DMS53 (cell line): ENCODE measurements at regions not wholly inside any gene's neighbourhood (a gene's known extent, or its start where the extent isn't known, plus 50 kb on each side); places are given as distances from the start of the nearest gene placed in this dataset.

ENCODE experiments used
- DNase-seq: peaks from one replicate; lab custom pipeline; 2025; lab: John Stamatoyannopoulos, UW

DNA sequence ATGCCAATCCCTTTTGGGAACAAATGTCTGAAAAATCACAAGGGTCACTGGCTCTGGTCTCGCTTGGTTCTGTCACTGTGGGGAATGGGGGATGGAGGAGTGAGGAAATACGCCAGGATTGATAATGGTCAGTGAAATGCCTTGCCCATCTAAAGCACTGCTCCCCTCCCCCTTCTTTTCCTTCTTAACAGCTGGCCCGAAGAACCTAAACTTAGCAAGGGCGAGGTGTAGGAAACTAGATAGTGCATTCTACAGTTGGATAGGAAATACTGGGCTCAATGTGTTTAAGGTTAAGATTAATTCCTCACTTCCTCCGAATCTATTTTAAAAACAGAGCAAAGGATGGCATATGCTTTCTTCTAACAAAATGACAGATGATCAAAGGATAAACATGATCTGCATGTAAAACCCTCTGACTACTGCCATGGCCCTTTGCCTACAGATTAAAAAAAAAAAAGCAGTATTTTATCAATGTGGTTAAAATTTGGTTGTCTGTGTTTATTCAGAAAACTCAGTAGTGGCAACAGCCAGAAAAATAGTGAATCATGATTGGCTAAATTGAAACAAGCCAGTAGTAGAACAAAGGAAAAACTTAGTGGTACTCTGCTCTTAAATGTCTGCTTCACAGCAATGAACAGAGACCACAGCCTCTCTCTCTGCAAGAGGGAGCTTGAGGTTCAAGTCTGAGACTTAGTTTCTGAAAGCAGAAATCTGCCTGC lies 86.1 kb upstream of the VAV3 start:
- DNase-seq: no peak

DNA sequence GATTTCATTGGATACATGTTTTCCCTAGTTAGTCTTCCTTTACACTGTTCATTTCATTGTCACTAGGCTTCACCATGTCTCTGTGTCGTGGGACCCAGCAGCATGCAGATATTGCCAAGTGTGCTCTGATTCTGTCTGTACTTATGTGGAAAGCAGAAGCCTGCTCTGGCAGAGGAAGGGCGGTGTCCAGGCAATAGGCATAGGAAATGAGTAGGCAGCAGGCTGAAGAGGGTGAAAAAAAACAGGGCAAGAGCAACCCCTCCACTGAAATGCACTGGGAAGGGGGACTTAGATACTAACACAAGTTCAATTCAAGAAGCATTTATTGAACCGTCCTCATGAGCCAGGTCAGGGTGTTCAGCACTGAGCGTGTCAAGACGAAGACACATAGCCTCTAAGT lies 85.2 kb upstream of the VAV3 start:
- DNase-seq: no peak

DNA sequence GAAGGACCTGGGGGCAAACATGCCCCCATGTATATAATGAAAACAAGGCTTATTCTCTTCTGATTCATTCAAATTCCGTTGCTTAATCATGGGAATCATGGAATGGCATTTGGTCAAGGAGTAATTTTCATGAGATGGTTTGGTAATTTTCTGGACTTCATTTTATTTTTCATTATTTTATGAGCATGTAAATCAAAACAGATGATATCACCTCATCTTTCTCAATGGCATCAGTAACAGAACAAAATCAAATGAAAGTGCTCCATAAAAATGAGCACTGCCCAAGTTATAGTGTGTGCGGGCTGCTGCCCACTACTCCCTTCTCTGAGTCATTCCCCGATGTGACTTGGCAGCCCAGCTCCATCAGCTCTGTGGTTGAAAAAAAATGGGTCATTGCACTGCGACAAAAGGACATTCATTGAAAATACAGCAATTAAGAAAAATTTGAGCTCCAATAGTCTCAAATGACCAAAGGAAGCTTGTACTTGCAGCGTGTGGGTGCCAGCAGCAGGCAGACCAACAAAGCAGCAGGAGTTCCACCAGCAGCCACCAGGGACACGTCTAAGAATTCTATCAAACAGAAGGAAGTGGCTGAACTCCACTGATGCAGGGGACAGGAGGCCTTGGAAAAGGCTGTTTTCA lies 84.3 kb upstream of the VAV3 start:
- DNase-seq: peak; percentile 52

DNA sequence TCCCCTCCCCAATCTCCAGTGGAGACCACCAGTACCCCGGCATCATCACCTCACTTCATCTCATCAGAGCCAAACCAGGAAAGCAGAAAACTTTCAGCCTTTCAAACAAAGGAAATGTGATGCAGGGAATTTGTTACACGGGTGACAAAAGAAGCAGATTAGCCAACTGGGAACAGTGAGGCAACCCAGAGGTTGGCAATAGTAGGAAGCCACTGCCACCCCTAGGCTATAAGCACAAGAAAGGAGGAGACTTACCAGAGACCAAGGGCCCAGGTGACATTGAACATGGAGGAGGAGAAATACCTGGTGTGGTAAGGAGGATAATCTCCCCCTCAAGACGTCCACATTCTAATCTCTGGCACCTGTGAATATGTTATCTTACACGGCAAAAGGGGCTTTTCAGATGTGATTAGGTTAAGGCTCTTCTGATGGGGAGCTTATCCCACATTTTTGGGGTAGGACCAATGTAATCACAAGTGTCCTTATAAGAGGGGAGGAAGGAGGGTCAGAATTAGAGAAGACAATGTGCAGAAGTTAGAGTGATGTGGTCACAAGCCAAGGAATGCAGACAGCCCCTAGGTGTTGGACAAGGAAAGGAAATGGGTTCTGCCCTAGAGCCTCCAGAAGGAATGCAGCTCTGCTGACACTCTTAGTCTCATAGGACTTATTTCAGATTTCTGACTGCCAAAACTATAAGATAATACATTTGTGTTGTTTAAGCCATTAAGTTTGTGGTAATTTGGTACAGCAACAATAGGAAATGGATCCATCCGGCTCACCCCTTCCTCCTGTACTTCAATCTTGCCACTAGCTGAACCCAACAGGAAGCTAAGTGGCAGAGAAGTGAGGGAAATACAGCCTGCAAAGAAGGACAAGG lies 83.6 kb upstream of the VAV3 start:
- DNase-seq: no peak

DNA sequence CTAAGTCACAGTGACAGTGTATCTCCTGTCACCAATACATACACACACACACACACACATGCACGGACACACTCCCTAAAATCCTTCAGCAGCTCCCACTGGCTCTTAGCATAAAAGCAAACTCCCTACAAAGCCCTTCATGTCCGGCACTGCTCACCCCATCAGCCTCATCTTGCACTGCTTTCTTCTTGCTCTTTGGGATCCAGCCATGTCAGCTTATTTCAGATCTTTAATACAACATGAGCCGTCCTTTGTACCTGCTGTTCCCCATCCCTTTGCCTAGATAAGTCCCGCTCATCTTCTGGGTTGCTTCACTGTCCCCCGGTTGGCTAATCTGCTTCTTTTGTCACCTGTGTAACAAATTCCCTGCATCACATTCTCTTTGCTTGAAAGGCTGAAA lies 82.1 kb upstream of the VAV3 start:
- DNase-seq: no peak

DNA sequence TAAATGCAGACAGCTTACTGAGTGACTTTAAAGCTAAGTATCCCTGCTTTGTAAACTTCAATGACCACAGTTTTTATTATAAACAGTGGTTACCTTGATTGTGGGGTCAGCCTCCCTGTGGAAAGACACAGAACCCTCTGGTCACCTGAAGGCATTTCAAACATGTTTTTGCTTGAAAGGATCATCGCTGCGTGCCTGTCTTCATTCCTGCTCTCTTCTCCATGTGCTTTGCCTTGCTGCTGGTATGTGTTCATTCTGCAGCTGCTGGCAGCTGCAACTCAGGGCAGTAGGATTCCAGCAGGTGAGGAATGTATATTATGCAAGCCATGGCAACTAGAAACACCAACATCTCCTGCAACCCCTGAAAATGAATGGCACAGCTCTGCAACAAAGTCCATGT lies 81.0 kb upstream of the VAV3 start:
- peak; percentile 32 for DNase-seq

DNA sequence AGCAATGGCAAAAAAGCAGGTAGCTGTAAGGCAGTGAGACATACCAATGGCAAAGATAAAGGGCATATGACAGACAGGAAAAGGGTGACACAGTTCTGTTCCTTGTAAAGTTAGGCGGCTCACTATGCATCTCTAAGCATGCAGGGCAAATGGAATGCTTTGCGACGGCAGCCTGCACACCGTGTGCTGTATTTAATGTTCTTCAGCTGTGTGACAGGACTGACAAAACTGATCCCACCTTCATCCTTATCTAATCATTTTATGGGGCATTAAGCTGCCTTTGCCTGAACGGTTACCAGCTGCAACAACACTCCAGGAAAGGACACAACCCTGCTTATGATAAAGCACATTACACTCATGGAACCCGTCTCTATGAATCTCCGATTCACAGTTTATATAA lies 80.5 kb upstream of the VAV3 start:
- no peak for DNase-seq

DNA sequence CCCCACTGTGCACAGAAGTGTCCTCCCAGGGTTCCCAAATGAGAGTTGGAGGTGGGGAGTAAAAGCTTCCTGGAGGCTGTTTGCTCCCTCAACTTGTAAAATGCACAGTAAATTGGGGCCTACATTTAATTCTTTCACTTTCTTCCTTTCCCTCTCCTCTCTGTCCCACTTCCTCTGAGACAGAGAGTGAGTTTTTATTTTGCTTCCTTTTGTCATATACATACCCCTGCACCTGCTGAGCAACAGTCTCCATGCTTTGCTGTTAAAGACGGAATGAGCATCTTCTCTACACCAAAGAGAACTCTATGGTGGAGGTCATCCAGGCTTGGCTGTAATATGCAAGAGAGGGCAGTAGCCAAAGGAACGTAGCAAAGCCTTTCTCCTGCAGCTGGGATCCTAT lies 79.3 kb upstream of the VAV3 start:
- DNase-seq: no peak

DNA sequence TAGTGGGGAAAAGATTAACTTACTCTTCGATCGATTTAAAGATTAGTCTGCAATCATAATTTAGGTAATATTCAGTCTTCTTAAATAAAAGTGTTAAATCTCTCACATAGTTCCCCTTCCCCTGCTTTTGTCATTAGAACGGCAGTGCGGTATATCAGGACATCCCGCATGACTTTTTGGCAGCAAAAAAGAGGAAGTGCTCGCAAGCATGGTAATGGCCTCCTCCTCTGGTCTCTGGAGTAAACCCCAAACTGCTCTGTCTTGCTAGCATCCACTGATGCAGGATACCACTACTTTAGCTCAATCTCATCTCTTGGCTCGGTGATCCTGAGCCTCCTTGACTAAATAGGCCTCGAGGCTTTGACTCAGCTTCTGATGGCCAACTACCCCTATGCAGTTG lies 78.7 kb upstream of the VAV3 start:
- DNase-seq: no peak

DNA sequence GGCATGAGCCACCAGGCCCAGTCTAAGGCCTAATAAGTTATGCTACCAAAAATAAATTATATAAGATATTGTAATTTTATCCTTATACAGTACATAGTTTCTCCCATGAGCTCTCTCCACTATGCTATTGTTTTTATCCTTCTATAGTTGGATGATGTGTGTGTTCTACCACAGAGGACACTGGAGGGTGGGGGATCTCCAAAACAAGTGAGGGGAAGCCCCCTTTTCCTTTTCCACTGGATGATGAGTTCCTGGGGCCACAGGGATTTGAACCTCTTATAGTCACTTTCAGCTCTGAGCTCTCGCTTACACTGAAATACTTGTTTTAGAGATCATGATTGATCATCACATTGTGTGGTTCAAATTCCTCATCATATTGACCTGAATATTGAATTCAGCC lies 77.6 kb upstream of the VAV3 start:
- no peak for DNase-seq

DNA sequence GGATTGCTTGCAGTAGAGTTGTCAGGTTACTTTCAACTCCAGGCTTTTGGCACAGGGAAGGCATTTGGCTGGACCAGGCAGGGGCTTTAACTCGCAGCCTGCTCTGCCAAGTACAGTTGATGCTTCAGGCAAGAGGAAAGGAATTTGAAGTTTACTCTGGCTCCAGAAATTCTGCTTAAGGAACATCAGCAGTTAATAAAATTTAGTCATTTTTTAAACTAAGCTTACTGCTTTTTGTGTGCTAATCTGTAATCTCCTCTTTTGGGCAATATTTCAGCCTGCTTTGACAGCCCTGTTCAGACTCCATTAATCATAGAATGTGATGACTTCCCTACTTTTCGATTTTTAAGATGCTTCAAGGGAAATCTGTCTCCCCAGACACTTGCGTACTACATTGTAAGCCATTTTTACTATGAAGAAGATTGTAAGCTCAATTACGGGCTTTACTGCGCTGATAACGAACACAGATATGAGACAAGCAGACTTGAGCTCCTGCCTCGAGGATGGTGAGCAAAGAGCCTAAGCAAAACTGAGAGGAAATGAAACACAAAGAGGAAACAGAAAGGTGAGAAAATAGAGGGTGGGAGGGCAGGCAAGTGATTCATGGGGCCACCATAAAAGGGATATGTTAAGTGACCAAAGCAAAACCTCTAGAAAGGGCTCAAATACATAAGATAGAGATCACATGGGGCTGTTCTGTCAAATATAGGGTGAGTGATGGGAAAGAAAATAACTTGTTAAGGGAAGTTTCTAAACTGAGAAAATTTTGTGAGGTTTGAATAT lies 76.6 kb upstream of the VAV3 start:
- DNase-seq: no peak

DNA sequence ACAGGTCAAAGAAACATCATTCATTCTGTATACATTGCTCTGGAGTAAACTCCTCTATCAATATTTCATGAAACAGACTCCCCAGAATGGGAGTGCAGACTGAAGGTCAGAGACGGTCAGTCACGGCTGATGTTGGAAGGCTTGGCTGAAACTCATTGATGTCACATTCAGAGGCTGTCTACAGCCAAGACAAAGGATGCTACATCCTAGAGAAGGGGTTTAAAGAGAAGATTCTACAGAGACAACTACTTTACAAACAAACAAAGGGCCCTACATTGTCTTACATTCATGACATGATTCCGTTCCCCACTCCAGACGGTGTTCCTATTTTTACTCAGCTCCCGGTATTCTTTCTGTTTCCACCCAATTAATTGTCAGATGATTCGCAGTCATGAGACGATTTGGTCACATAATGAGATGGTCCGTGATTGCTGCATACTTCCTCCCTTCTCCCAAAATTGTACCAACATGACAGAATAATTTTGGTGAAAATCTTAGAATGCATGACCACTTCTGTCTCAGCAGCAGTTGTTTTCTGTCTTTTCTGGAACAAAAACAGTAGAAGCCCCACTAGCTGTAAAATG lies 73.8 kb upstream of the VAV3 start:
- DNase-seq: no peak

DNA sequence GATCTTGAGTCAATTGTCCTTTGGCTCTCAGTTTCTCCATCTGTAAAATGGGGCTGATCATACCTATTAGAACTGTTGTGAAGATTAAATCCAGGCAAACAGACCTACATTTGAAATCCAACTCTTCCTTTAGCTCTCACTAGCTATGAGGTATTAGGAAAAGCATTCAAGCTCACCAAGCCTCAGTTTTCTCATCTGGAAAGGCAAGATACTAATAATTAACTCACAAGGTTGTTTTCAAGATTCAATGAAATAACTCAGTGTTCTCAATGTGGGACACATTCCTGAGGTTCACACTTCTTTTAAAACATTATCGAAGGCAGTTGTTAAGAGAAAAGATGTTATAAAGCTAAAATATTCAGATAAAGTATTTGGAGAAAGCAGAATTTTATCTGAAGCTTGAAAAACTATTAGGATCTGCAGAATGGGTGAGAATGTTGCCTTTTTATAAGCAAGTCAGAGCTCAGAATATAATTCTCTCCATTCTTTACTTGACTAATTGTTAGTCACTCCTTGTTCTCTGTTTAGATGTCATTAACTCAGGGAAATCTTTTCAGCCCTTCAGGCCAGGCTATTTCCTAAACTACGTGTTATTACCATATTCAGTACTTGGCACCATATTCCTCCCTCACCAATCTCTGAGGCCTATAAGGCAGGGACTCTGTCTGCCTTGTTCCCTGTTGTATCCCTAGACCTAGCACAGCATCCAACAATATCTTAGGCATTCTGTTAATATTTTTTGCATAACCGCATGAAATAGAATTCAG lies 72.0 kb upstream of the VAV3 start:
- DNase-seq: no peak

DNA sequence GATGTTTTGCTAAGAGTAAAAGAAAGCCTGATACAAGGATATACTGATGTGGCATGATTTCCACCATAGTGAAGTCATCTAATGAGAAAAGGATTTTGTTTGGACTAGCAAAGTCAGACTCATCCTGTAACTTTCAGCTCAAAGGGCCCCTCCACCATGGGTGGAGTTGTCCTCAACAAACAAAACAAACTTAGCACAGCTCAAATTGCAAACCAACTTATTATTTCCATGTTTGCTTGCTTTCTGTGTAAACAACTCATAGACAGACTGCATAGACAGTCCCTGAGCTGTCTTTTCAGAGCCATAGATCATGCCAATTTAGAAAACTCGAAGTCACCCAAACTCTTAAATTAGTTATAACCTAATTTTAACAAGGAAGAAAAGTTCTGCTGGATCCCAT lies 69.4 kb upstream of the VAV3 start:
- peak; percentile 72 for DNase-seq

DNA sequence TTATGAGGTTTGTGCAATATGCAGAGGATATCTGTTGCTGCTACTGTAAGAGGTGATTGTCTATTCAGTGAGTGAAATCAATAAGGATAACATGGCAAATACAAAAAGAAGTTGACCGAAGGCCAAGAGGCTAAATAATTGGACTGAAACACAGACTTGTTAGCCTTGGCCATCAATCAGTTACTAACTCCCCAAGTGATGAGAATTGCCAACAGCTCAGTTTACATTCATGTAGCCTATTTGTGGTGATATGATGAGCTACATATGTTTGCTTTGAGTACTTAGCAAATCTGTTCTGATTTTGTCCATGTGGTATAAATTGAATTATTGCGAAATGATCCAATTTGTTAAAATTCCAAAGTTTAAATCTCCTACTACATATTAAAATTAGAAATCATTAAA lies 68.6 kb upstream of the VAV3 start:
- no peak for DNase-seq

DNA sequence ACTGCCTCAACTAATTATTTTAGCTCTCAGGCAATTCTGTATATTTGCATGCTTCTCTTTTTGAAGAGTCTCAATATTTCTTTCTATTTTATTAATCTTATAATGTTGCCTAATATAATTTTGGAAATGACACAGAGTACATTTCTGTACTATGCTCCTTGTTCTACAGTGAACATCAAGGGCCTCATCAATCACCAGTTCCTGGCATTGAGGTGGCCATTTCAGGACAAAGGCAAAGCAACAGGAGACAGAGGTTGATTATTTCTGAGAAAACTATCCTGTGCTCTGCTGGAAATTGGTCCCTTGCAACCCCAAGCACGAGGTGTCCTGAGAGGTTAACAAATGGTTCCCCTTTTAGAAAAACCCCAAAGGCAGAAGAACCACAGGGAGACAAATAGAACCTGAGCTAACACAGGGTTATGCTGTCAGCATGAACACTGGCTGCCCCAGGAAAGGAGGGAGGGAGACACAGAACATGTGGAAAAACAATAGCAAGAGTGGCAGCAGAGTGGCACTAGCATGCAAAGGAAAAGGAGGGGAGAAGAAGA lies 63.9 kb upstream of the VAV3 start:
- DNase-seq: no peak

DNA sequence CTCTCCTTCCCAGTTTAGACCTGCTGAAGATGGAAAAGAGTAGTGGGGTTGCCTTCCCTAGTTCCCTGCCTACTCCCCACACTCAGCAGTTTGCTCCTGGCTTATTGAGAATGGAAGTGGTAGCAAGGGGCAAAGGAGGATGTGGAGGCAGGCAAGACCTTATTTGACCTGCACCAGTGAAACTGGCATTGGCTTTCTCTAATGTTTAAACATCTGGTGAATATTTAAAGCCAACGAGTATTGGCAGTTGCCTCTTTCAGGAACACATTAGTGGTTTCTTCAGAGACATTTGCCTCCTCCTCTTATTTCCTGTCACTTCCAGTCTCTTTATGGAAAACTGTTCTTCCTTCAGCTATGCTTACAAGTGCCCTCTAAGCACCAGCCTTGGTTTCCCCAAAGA lies 62.4 kb upstream of the VAV3 start:
- DNase-seq: no peak

DNA sequence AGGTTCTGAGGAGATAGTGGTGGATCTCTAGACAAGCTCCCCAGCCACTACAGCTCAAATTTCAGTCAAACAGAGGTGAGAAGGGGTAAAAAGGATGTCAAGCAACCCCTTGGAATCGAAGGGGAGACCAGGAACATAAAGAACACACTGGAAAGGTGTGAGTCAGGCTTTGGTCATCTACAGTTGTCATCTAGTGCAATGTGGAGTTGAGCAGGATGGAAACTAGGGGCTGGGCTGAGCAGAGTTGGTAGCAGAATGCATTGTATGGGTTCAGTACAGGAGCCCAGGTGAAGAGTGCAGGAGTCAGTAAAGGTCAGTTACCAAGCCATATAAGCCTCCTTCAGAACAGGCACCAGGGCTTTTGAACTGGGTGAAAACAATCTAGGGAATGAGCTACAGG lies 52.7 kb upstream of the VAV3 start:
- peak; percentile 40 for DNase-seq

DNA sequence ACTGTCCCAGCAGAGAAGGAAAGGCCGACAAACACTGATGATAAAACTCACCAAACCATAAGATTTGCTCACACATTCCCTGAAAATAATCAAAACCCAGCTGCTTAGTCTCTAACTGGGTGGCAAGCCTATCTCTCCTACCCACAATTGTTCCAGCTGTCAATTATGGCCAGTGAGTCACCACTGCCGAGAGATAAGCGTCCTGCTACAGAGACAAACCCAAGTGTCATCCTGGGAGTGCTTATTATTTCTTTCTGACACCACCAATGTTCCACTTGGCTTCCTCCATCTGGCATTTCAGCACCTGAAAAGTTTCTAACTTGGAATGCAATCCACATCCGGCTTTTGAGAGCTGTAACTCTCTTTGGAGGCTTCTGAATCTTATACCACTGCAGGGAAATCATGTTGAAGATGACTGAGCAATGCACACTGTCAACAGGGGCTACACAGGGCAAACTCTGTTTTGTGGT lies 51.5 kb upstream of the VAV3 start:
- peak; percentile 86 for DNase-seq
